GM12878 (cell line): ENCODE measurements at regions not wholly inside any gene's neighbourhood (a gene's known extent, or its start where the extent isn't known, plus 50 kb on each side); places are given as distances from the start of the nearest gene placed in this dataset.

Experiments
- BCL11A ChIP-seq: IDR thresholded peaks from 2 replicates; pipeline ENCODE4 v1.6.1; 2011; ENCODE audit warnings: low read depth, low read length
- CBFB ChIP-seq: IDR thresholded peaks from 2 replicates; pipeline ENCODE4 v1.6.1; 2016; ENCODE audit warnings: antibody characterized with exemption, low read depth
- HCFC1 ChIP-seq: fragments of 150-350 bp; IDR thresholded peaks from 2 replicates; pipeline ENCODE4 v1.6.1; 2014; ENCODE audit warnings: low read length
- MEF2A ChIP-seq: IDR thresholded peaks from 2 replicates; pipeline ENCODE4 v1.6.1; 2011; ENCODE audit warnings: low read depth, mild to moderate bottlenecking, low read length, moderate library complexity; ENCODE audit not compliant: insufficient read depth
- RELB ChIP-seq: fragments of 450-650 bp; IDR thresholded peaks from 2 replicates; pipeline ENCODE4 v1.6.1; 2017; ENCODE audit warnings: low read depth, mild to moderate bottlenecking, moderate library complexity
- REST ChIP-seq: IDR thresholded peaks from 2 replicates; pipeline ENCODE4 v1.6.1; 2012; ENCODE audit warnings: mild to moderate bottlenecking, low read depth, low read length
- SMARCA5 ChIP-seq: fragments of 450-650 bp; IDR thresholded peaks from 2 replicates; pipeline ENCODE4 v1.6.1; 2017; ENCODE audit warnings: mild to moderate bottlenecking
- SPI1 ChIP-seq: IDR thresholded peaks from 2 replicates; pipeline ENCODE4 v1.6.1; 2011; ENCODE audit warnings: low read depth, mild to moderate bottlenecking, low read length, moderate library complexity, borderline replicate concordance; ENCODE audit not compliant: insufficient read depth
- SREBF1 ChIP-seq: IDR thresholded peaks from 2 replicates; pipeline ENCODE4 v1.6.1; 2012; ENCODE audit warnings: mild to moderate bottlenecking, low read length
- TCF12 ChIP-seq: IDR thresholded peaks from 2 replicates; pipeline ENCODE4 v1.6.1; 2011; ENCODE audit warnings: low read depth, mild to moderate bottlenecking, low read length
- ZBED1 ChIP-seq: IDR thresholded peaks from 2 replicates; pipeline ENCODE4 v1.6.1; 2016; ENCODE audit warnings: borderline replicate concordance
- ZNF384 ChIP-seq: IDR thresholded peaks from 2 replicates; pipeline ENCODE4 v1.6.1; 2012; ENCODE audit warnings: low read depth, mild to moderate bottlenecking, low read length, improper control_type of control experiment, borderline replicate concordance
- ZZZ3 ChIP-seq: IDR thresholded peaks from 2 replicates; pipeline ENCODE4 v1.6.1; 2011; ENCODE audit warnings: low read depth; ENCODE audit not compliant: control insufficient read depth, insufficient read length

GRCh38 chr9:16179566-16179965 is 626.7 kb downstream of the CCDC171 start (continued):
- no peak for TF ChIP-seq SPI1
- 0 out of 2 replicates have a peak, but pooled peaks have one; percentile 7 for TF ChIP-seq BCL11A
- no peak for TF ChIP-seq RELB
- TF ChIP-seq ZZZ3: no peak
- TF ChIP-seq SREBF1: no peak
- TF ChIP-seq SMARCA5: no peak
- TF ChIP-seq CBFB: no peak
- TF ChIP-seq MEF2A: no peak
- TF ChIP-seq HCFC1: no peak
- no peak for TF ChIP-seq ZBED1
- TF ChIP-seq REST: no peak
- no peak for TF ChIP-seq ZNF384
- TF ChIP-seq TCF12: no peak
